Colonic mucosa (tissue), 4 donors: ENCODE measurements at regions not wholly inside any gene's neighbourhood (a gene's known extent, or its start where the extent isn't known, plus 50 kb on each side); places are given as distances from the start of the nearest gene placed in this dataset.

Experiments used
- DNase-seq: peaks from one replicate; pipeline ENCODE4 v3.0.0-alpha.2; 2020
- H3K27ac ChIP-seq: fragments of 200-600 bp; one replicate; pipeline ENCODE4 v1.8.0; 2021
- H3K27me3 ChIP-seq: fragments of 200-600 bp; one replicate; pipeline ENCODE4 v1.8.0; 2021
- H3K36me3 ChIP-seq: fragments of 200-600 bp; one replicate; pipeline ENCODE4 v1.8.0; 2021
- H3K4me1 ChIP-seq: fragments of 200-600 bp; one replicate; pipeline ENCODE4 v1.8.0; 2021; ENCODE audit warnings: mild to moderate bottlenecking
- H3K4me3 ChIP-seq: fragments of 200-600 bp; one replicate; pipeline ENCODE4 v1.8.0; 2021
- H3K9ac ChIP-seq, 2 donors: one replicate each; pipeline ENCODE4 v1.7.0; 2013; ENCODE audit warnings: control low read depth in 2 of 2, low read depth in 2 of 2, low read length in 2 of 2
- H3K9me3 ChIP-seq: fragments of 200-600 bp; one replicate; pipeline ENCODE4 v1.8.0; 2021
- intact Hi-C: fragments of 100-400 bp; cut with DNase I; formaldehyde crosslinking; loops from one replicate; pipeline ENCODE4 v1.14.1; 2022
- TF ChIP-seq, protein P1 (sequence below): fragments of 200-600 bp; IDR thresholded peaks from one replicate; pipeline ENCODE4 v1.8.0; 2022; ENCODE audit warnings: antibody characterized with exemption, mild to moderate bottlenecking
- donor health status: healthy.
- donor health status: DM: no; HTN: no; CAD: no.
- donor health status: DM: no; HTN: no; CAD: no.

DNA sequence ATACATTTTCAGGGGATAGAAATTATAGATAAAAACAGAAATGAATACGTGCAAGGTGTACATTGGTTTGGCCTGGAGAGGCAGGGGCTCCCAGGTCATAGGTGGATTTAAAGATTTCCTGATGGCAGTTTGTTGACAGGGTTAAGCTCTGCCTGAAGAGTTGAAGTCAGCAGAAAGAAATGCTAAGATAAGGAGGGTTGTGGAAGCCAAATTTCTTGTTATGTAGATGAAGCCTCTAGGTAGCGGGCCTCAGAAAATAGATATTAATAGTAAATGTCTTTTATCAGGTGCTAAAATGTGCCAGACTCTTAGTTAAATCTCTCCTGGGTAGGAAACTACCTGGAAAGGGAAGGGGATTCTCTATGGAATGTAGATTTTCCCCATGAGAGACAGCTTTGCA is 188.8 kb downstream of the CDH26 start:
- no peaks in the 10 kb centered on the region for H3K36me3 ChIP-seq
- TF ChIP-seq, protein P1, sequence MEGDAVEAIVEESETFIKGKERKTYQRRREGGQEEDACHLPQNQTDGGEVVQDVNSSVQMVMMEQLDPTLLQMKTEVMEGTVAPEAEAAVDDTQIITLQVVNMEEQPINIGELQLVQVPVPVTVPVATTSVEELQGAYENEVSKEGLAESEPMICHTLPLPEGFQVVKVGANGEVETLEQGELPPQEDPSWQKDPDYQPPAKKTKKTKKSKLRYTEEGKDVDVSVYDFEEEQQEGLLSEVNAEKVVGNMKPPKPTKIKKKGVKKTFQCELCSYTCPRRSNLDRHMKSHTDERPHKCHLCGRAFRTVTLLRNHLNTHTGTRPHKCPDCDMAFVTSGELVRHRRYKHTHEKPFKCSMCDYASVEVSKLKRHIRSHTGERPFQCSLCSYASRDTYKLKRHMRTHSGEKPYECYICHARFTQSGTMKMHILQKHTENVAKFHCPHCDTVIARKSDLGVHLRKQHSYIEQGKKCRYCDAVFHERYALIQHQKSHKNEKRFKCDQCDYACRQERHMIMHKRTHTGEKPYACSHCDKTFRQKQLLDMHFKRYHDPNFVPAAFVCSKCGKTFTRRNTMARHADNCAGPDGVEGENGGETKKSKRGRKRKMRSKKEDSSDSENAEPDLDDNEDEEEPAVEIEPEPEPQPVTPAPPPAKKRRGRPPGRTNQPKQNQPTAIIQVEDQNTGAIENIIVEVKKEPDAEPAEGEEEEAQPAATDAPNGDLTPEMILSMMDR = no peak
- intact Hi-C loops = no loop called here

DNA sequence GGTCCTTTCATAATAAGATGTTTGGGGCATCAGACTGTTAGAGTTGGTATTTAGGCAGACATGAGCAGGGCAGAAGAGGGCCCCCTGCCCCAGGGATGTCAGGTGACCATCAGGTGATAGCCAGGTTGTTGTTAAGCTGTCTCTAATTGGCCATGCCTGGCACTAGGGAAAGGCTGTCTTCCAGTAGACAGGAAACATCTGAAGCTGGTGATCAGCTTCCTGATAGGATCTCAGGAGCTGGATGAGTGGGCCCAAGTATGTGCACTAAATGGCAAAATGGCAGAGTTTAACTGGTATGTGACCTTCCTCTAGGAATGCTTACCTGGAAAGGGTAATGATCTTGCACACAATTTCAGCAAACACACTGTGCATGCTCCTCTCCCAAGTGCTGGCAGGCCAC is 190.7 kb downstream of the CDH26 start:
- H3K4me1 ChIP-seq = no peaks in the 10 kb centered on the region
- H3K36me3 ChIP-seq = no peaks in the 10 kb centered on the region
- H3K4me3 ChIP-seq = no peak overlapping the region
- no peak overlapping the region for H3K27ac ChIP-seq
- DNase-seq = no peak
- no peaks in the 10 kb centered on the region for H3K9me3 ChIP-seq
- intact Hi-C loops = no loop called here
- TF ChIP-seq, protein P1 = no peak
- H3K9ac ChIP-seq = no peak overlapping the region
- no peaks in the 10 kb centered on the region for H3K27me3 ChIP-seq

More for the DNA sequence above, 188.8 kb downstream of the CDH26 start:
- Histone ChIP-seq H3K4me3 (no peak overlapping the region), H3K9me3 (no peaks in the 10 kb centered on the region), H3K27me3 (no peaks in the 10 kb centered on the region), H3K4me1 (no peaks in the 10 kb centered on the region), H3K9ac (no peak overlapping the region), H3K27ac (no peak overlapping the region)
- no peak for DNase-seq

DNA sequence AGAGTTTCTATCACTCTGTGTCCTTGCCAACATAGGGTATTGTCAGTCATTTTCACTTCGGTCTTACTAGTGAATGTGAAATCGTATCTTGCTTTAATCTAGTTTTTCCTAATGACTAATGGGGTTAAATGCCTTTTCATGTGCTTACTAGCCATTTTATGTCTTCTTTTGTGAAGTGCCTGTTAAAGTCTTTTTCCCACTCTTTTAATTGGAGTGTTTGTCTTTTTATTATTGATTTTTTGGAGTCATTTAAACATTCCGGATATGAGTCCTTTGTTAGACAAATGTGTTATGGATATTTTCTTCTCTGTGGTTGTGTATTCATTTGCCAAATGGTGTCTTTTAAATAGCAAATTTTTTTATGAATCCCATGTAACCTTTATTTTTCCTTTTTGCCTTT is 194.6 kb downstream of the CDH26 start:
- intact Hi-C loops = no loop called here
- TF ChIP-seq, protein P1 = no peak
- no peak overlapping the region for H3K27ac ChIP-seq
- H3K27me3 ChIP-seq = no peaks in the 10 kb centered on the region
- H3K9me3 ChIP-seq = no peaks in the 10 kb centered on the region
- H3K4me1 ChIP-seq = no peaks in the 10 kb centered on the region
- H3K36me3 ChIP-seq = no peaks in the 10 kb centered on the region
- no peak for DNase-seq
- no peak overlapping the region for H3K9ac ChIP-seq
- no peak overlapping the region for H3K4me3 ChIP-seq

DNA sequence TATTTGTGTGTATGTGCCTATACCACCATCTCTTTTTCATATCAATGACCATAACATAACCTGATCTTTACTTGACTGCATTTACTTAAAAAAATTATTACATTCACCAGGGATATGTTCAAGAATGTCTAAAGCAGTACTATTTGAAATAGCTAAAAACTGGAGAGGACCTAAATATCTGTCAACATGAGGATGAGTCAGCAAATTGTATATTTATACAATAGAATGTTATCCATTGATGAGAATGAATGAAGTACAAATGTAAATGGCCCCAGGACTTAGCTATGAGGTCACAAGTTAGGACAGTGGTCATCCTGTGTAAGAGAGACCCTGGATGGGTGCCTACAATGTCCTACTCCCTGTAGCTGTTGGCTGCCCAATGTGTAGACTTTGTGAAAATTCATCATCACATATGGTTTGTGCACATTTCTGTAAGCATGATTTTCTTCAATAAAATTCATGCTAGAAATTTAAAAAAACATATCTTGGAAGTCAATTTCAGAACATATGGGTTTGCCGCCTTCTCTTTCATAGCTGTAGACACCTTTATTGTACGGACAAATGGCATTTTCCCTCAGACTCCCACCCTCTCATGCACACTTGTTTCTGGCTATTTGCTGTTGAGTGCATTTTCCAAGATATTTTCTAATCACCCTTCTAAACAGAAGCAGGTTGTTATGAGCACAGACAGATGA is 202.4 kb downstream of the CDH26 start:
- H3K27ac ChIP-seq = no peak overlapping the region
- no peaks in the 10 kb centered on the region for H3K9me3 ChIP-seq
- H3K27me3 ChIP-seq = peaks cover 3% of the 10 kb centered on the region
- no peak for DNase-seq
- H3K9ac ChIP-seq = no peak overlapping the region
- H3K4me1 ChIP-seq = no peaks in the 10 kb centered on the region
- intact Hi-C loops = no loop called here
- no peaks in the 10 kb centered on the region for H3K36me3 ChIP-seq
- H3K4me3 ChIP-seq = no peak overlapping the region
- TF ChIP-seq, protein P1 = no peak

DNA sequence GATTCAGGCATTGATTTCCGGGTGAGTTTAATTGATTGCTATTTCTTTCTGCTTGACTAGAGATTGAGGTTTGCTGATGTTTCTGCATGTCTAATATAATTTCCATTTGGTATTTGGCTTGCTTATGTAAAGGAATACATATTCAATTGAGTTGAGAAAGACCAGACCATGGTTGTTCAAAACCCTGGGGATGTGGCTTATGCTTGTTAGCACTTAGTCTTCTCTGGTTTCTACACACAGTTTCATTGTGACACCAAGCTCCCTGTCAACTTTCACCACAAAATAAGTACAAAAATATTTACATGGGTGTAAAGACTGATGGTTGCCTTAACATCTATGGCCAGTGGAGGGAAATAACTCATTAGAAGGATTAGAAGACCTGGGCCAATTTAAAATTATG is 209.6 kb downstream of the CDH26 start:
- no peak for DNase-seq
- Histone ChIP-seq H3K27ac (no peak overlapping the region), H3K4me3 (no peak overlapping the region), H3K36me3 (no peaks in the 10 kb centered on the region), H3K27me3 (peaks cover 3% of the 10 kb centered on the region), H3K9ac (no peak overlapping the region), H3K4me1 (no peaks in the 10 kb centered on the region), H3K9me3 (no peaks in the 10 kb centered on the region)
- TF ChIP-seq, protein P1 = no peak
- intact Hi-C loops = no loop called here
